ENCODE measurements at regions not wholly inside any gene's neighbourhood (a gene's known extent, or its start where the extent isn't known, plus 50 kb on each side); places are given as distances from the start of the nearest gene placed in this dataset.
"Not testable (repeated sequence)": the region's sequence is repeated elsewhere in the genome, so short reads cannot be mapped to it uniquely, and the experiment has no call there.

DNA sequence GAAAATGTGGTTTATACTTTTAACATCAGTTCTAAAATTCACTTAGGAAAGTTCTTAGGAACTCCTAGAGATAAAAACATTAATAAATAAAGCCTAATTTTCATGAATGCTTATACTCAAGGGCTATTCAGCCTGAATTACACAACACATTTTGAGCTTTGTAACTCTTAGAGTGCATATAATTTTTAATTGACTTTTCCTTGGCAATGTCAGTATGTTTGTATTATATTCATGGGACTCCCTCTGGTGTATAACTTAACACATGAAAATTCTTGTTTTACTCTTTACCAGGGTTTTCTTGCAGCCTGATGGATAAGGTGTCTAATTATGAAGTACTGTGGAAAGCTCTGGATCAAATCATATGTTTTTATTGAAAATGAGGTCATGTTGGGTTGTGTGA lies 150.6 kb upstream of the HMGA2 start:
- Histone ChIP-seq H3K9me3 (ENCODE audit: control insufficient read depth, low read depth, low read length) (no peaks in the 10 kb centered on the region), H3K27me3 (ENCODE audit: control insufficient read depth, insufficient read depth, low read length) (no peaks in the 10 kb centered on the region), H3K4me3 (ENCODE audit: low read length) (no peak overlapping the region), H3K36me3 (ENCODE audit: control insufficient read depth, insufficient read depth, low read length) (no peaks in the 10 kb centered on the region), H3K27ac (ENCODE audit: low read length) (no peak overlapping the region), H3K4me1 (ENCODE audit: control insufficient read depth, insufficient read depth, low read length) (no peaks in the 10 kb centered on the region)
- DNase-seq, result peak in 1 of 2 donors; percentile 22

DNA sequence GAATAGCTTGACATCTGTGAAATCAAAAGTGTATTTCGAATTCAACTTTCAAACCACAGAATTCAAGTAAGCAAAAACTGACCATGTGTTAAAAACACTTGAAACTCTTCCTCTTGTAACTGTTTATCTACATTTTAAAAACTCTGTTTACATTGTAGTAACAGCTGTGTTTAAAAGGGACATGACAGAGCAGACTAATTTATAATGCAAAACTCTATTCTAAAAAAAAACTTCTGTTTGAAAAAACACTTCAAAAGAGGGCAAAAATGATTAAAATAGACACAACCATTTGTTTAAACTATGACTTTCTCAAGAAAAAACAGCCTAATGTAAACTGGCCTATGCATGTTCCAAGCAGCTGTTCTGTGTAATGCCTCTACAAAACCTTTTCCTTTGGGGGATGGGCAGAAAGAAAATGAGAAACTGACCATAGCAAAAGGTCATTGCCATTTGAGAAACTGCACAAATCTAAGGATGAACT lies 149.1 kb upstream of the HMGA2 start:
- Histone ChIP-seq H3K36me3 (ENCODE audit: control insufficient read depth, insufficient read depth, low read length) (no peaks in the 10 kb centered on the region), H3K27ac (ENCODE audit: low read length) (no peak overlapping the region), H3K27me3 (ENCODE audit: control insufficient read depth, insufficient read depth, low read length) (no peaks in the 10 kb centered on the region), H3K4me1 (ENCODE audit: control insufficient read depth, insufficient read depth, low read length) (no peaks in the 10 kb centered on the region), H3K9me3 (ENCODE audit: control insufficient read depth, low read depth, low read length) (no peaks in the 10 kb centered on the region), H3K4me3 (ENCODE audit: low read length) (no peak overlapping the region)
- DNase-seq, result peak in 1 of 2 donors; percentile 7
- 71% methylated on average over 1 of the region's 1 CpG for WGBS (ENCODE audit: insufficient coverage, low lambda C conversion rate)

DNA sequence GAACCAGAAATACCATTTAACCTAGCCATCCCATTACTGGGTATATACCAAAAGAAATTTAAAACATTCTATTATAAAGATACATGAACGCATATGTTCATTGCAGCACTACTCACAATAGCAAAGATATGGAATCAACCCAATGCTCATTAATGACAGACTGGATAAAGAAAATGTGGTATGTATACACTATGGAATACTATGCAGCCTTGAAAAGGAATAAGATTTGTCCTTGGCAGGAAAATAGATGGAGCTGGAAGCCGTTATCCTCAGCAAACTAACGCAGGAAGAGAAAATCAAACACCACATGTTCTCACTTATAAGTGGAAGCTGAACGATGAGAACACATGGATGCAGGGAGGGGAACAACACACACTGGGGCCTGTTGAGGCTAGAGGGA lies 146.1 kb upstream of the HMGA2 start:
- H3K4me3 ChIP-seq (ENCODE audit: low read length); H3K36me3 ChIP-seq (ENCODE audit: control insufficient read depth, insufficient read depth, low read length); H3K27ac ChIP-seq (ENCODE audit: low read length); H3K27me3 ChIP-seq (ENCODE audit: control insufficient read depth, insufficient read depth, low read length); DNase-seq; H3K4me1 ChIP-seq (ENCODE audit: control insufficient read depth, insufficient read depth, low read length); H3K9me3 ChIP-seq (ENCODE audit: control insufficient read depth, low read depth, low read length): not testable (repeated sequence)
- WGBS (ENCODE audit: insufficient coverage, low lambda C conversion rate), result 100% methylated on average over 2 of the region's 4 CpGs

DNA sequence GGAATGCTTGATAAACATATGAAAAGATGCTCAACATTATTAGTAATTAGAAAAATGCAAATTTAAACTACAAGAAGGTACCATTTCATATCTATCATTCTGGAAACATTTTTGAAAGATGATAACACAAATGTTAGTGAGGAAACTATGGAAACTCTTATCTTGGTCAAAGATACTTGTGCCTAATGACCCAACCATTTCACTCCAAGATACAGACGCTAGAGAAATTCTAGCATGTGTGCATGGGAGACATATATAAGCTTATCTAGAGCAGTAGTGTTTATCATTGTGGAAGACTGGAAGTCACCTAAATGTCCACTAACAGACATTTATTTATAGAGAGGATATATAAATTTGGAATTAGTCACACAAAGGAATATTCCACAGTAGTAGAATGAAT lies 143.1 kb upstream of the HMGA2 start:
- Histone ChIP-seq H3K27me3 (ENCODE audit: control insufficient read depth, insufficient read depth, low read length) (no peaks in the 10 kb centered on the region), H3K9me3 (ENCODE audit: control insufficient read depth, low read depth, low read length) (no peaks in the 10 kb centered on the region), H3K27ac (ENCODE audit: low read length) (no peak overlapping the region), H3K4me3 (ENCODE audit: low read length) (no peak overlapping the region), H3K36me3 (ENCODE audit: control insufficient read depth, insufficient read depth, low read length) (no peaks in the 10 kb centered on the region), H3K4me1 (ENCODE audit: control insufficient read depth, insufficient read depth, low read length) (no peaks in the 10 kb centered on the region)
- no peak for DNase-seq
- WGBS (ENCODE audit: insufficient coverage, low lambda C conversion rate), result 17% methylated on average over 1 of the region's 1 CpG

DNA sequence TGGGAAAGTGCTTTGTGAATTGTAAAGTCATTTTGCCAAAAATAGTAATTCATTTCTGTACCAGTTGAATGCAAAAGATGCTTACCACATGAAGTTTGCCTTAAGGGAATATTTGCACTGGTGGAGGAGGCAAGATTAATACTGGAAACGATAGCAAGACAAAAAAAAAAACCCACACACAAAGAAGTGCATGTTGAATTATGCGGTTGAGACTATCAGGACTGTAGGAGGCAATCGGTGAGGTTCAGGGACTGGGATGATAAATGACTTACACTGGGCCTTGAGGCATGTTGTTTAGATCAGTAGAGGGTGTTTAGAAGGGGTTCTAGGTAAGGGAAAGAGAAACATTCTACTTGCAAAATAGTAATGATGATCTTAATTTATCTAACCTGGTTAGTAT lies 142.2 kb upstream of the HMGA2 start:
- no peaks in the 10 kb centered on the region for H3K9me3 ChIP-seq (ENCODE audit: control insufficient read depth, low read depth, low read length)
- no peak overlapping the region for H3K27ac ChIP-seq (ENCODE audit: low read length)
- WGBS (ENCODE audit: insufficient coverage, low lambda C conversion rate), result 50% methylated on average over 1 of the region's 3 CpGs
- DNase-seq, result no peak
- no peaks in the 10 kb centered on the region for H3K27me3 ChIP-seq (ENCODE audit: control insufficient read depth, insufficient read depth, low read length)
- no peaks in the 10 kb centered on the region for H3K36me3 ChIP-seq (ENCODE audit: control insufficient read depth, insufficient read depth, low read length)
- H3K4me1 ChIP-seq (ENCODE audit: control insufficient read depth, insufficient read depth, low read length), result no peaks in the 10 kb centered on the region
- no peak overlapping the region for H3K4me3 ChIP-seq (ENCODE audit: low read length)

DNA sequence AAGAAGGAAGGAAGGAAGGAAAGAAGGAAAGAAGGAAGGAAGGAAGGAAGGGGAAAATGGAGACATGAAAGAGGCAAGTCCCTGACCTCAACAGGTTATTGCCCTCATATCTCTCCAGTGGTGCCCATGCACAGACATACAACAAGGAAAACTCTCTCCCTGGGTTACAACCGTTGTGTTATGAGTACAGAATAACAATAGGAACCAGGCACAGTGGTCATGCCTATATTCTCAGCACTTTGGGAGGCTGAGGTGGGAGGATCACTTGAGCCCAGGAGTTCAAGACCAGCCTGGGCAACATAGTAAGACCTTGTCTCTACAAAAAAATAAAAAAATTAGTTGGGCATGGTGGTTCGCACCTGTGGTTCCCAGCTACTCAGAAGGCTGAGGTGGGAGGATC lies 139.4 kb upstream of the HMGA2 start:
- Histone ChIP-seq H3K4me3 (ENCODE audit: low read length) (no peak overlapping the region), H3K27ac (ENCODE audit: low read length) (no peak overlapping the region), H3K9me3 (ENCODE audit: control insufficient read depth, low read depth, low read length) (no peaks in the 10 kb centered on the region), H3K4me1 (ENCODE audit: control insufficient read depth, insufficient read depth, low read length) (no peaks in the 10 kb centered on the region), H3K36me3 (ENCODE audit: control insufficient read depth, insufficient read depth, low read length) (no peaks in the 10 kb centered on the region), H3K27me3 (ENCODE audit: control insufficient read depth, insufficient read depth, low read length) (no peaks in the 10 kb centered on the region)
- no peak for DNase-seq
- WGBS (ENCODE audit: insufficient coverage, low lambda C conversion rate), result no CpG with 5 or more reads among the region's 2 CpGs

DNA sequence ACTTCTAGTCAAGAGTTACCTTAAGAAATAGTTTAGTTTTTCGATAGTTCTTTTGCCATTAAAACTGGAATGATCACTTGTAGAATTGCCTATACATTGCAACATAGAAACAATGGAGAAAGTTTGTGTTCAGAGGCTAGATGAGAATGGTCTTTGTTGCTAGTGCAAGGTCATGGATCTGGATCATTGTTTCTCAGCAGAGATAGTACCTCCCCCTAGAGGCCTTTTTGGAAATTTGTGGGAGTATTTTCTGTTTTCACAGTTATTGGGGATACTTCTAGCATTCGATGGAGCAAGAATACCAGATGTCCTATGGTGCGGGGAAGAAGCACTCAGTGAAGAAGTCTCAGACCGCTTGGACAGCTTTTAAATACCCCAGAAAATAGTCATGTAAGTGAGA lies 138.8 kb upstream of the HMGA2 start:
- no peaks in the 10 kb centered on the region for H3K9me3 ChIP-seq (ENCODE audit: control insufficient read depth, low read depth, low read length)
- H3K4me3 ChIP-seq (ENCODE audit: low read length), result no peak overlapping the region
- WGBS (ENCODE audit: insufficient coverage, low lambda C conversion rate), result no CpG with 5 or more reads among the region's 4 CpGs
- no peaks in the 10 kb centered on the region for H3K4me1 ChIP-seq (ENCODE audit: control insufficient read depth, insufficient read depth, low read length)
- no peak overlapping the region for H3K27ac ChIP-seq (ENCODE audit: low read length)
- no peaks in the 10 kb centered on the region for H3K27me3 ChIP-seq (ENCODE audit: control insufficient read depth, insufficient read depth, low read length)
- DNase-seq, result no peak
- H3K36me3 ChIP-seq (ENCODE audit: control insufficient read depth, insufficient read depth, low read length), result no peaks in the 10 kb centered on the region

DNA sequence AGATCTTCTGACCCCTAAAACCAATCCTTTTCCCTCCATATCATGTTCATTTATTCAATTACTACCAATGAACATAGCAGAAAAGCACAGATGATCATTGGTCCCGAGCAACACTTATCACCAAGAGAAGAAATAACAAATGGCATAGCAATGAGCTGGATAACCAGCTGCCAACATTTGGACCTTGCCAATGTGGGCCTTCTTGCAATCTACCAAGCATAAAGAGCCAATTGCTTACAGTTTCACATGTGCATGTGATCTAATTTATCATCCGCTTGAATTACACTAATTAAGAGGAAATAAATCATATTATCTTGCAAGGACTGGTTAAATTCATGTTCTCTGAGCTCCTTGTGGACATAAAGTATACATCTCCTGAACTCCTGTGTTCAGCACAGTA lies 134.8 kb upstream of the HMGA2 start:
- no peak for DNase-seq
- Histone ChIP-seq H3K27me3 (ENCODE audit: control insufficient read depth, insufficient read depth, low read length) (no peaks in the 10 kb centered on the region), H3K4me3 (ENCODE audit: low read length) (no peak overlapping the region), H3K4me1 (ENCODE audit: control insufficient read depth, insufficient read depth, low read length) (no peaks in the 10 kb centered on the region), H3K27ac (ENCODE audit: low read length) (no peak overlapping the region), H3K36me3 (ENCODE audit: control insufficient read depth, insufficient read depth, low read length) (no peaks in the 10 kb centered on the region), H3K9me3 (ENCODE audit: control insufficient read depth, low read depth, low read length) (no peaks in the 10 kb centered on the region)
- no CpG with 5 or more reads among the region's 2 CpGs for WGBS (ENCODE audit: insufficient coverage, low lambda C conversion rate)

DNA sequence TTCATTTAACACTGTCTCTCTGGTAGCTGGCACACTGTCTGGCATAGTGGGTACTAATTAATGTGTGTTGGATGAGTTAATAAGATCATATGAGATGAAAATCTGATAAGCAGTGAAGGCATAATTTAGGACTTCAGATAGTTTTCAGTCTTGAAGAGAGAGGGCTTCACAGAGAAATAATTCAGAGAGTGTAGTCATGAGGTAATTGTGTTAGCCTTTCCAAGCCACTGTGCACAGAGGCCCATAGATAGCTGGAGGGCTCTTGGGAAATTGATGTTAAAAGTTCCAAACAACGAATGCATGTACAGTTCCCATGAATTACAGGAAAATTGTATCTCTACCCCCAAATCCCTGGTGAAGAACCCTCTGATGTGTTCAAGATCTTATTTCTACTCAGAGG lies 133.8 kb upstream of the HMGA2 start:
- DNase-seq, result no peak
- WGBS (ENCODE audit: insufficient coverage, low lambda C conversion rate), result no CpG with 5 or more reads among the region's 1 CpG
- H3K4me1 ChIP-seq (ENCODE audit: control insufficient read depth, insufficient read depth, low read length), result no peaks in the 10 kb centered on the region
- H3K36me3 ChIP-seq (ENCODE audit: control insufficient read depth, insufficient read depth, low read length), result no peaks in the 10 kb centered on the region
- no peak overlapping the region for H3K4me3 ChIP-seq (ENCODE audit: low read length)
- no peaks in the 10 kb centered on the region for H3K9me3 ChIP-seq (ENCODE audit: control insufficient read depth, low read depth, low read length)
- no peaks in the 10 kb centered on the region for H3K27me3 ChIP-seq (ENCODE audit: control insufficient read depth, insufficient read depth, low read length)
- no peak overlapping the region for H3K27ac ChIP-seq (ENCODE audit: low read length)

DNA sequence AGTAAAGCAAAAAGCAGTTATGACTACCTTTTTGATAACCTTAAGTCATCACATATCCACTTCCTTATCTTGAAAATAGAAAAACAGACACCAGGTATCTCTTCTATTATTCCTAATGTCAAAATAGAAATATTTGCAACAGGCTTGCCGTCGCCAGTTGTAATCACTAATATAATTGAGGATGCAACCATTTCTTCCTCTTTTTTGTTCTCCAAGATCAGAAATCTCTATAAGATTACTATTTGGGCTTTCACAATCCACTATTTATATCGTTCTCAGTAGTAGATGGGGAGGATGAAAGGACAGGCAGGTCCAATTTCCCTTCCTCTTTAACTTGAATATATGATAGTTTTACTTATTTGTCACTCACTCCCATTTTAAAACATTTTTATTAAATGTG lies 130.2 kb upstream of the HMGA2 start:
- Histone ChIP-seq H3K4me1 (ENCODE audit: control insufficient read depth, insufficient read depth, low read length) (no peaks in the 10 kb centered on the region), H3K27ac (ENCODE audit: low read length) (no peak overlapping the region), H3K36me3 (ENCODE audit: control insufficient read depth, insufficient read depth, low read length) (no peaks in the 10 kb centered on the region), H3K9me3 (ENCODE audit: control insufficient read depth, low read depth, low read length) (no peaks in the 10 kb centered on the region), H3K4me3 (ENCODE audit: low read length) (no peak overlapping the region), H3K27me3 (ENCODE audit: control insufficient read depth, insufficient read depth, low read length) (no peaks in the 10 kb centered on the region)
- WGBS (ENCODE audit: insufficient coverage, low lambda C conversion rate), result 89% methylated on average over 3 of the region's 3 CpGs
- DNase-seq, result no peak

DNA sequence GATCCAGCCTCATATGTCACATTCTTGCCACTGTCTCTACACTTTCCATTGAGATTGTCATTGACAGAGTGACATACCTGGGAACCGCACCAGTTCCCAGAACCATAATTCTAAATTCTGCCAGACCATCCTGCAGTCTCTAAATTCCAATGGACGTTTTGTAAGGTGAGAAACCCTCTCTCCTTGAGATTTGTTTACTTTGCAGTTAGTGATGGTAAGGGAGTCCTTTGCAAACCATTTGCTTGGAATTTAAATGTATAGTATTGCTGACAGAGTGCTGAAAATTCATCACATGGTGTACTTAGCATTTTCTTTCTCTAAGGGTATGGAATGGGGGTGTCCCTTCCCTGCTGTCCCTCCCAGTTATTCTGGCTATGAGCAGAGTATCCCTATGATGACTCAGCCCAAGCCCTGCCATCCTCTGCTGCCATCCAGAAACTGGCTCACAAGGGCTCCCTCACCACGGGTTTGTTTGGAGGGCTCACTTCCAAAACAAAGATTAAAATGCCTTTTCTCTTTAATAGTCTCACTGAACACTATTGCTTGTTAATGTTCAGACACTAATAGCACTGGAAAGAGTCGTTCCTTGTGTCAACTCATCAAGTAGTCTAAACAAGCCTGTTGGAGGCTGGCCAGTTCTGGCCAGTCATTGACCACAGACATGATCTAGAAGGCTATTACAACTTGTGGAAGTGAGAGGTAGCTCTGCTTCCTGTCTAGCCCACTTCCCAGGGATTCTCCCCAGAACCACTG lies 129.0 kb upstream of the HMGA2 start:
- H3K9me3 ChIP-seq (ENCODE audit: control insufficient read depth, low read depth, low read length), result no peaks in the 10 kb centered on the region
- H3K27me3 ChIP-seq (ENCODE audit: control insufficient read depth, insufficient read depth, low read length), result no peaks in the 10 kb centered on the region
- no peaks in the 10 kb centered on the region for H3K36me3 ChIP-seq (ENCODE audit: control insufficient read depth, insufficient read depth, low read length)
- DNase-seq, result peak; percentile 10 to 39
- no peak overlapping the region for H3K27ac ChIP-seq (ENCODE audit: low read length)
- H3K4me1 ChIP-seq (ENCODE audit: control insufficient read depth, insufficient read depth, low read length), result no peaks in the 10 kb centered on the region
- H3K4me3 ChIP-seq (ENCODE audit: low read length), result no peak overlapping the region
- WGBS (ENCODE audit: insufficient coverage, low lambda C conversion rate), result no CpG with 5 or more reads among the region's 4 CpGs
